Astrocyte (in vitro differentiated cells and primary cell): ENCODE measurements at regions not wholly inside any gene's neighbourhood (a gene's known extent, or its start where the extent isn't known, plus 50 kb on each side); places are given as distances from the start of the nearest gene placed in this dataset.

Experiments used
- DNase-seq: peaks from one replicate; pipeline ENCODE4 v3.0.0-alpha.2; 2010; ENCODE audit warnings: low read depth
- FAIRE-seq: peaks from 2 replicates; lab custom pipeline; 2011; peaks lifted over from hg19 to GRCh38; lab: Jason Lieb, UNC
- H2AFZ ChIP-seq: 2 replicates; pipeline ENCODE4 v1.6.0; 2012; ENCODE audit warnings: low read depth, low read length, inconsistent platforms
- H3K27ac ChIP-seq: 2 replicates; pipeline ENCODE4 v1.5.1; 2011; ENCODE audit warnings: low read depth, low read length, inconsistent platforms
- H3K27me3 ChIP-seq: 2 replicates; pipeline ENCODE4 v1.6.0; 2011; ENCODE audit warnings: low read length, inconsistent platforms; ENCODE audit not compliant: insufficient read depth
- H3K36me3 ChIP-seq: 2 replicates; pipeline ENCODE4 v1.5.1; 2011; ENCODE audit warnings: low read length, inconsistent platforms; ENCODE audit not compliant: insufficient read depth
- H3K4me1 ChIP-seq: 2 replicates; pipeline ENCODE4 v1.5.1; 2011; ENCODE audit warnings: low read length, inconsistent platforms; ENCODE audit not compliant: insufficient read depth
- H3K4me2 ChIP-seq: 2 replicates; pipeline ENCODE4 v1.6.0; 2012; ENCODE audit warnings: low read length, inconsistent platforms
- H3K4me3 ChIP-seq: 2 replicates; pipeline ENCODE4 v1.5.1; 2011; ENCODE audit warnings: low read depth, mild to moderate bottlenecking, low read length, inconsistent platforms; ENCODE audit not compliant: insufficient read depth
- H3K79me2 ChIP-seq: 2 replicates; pipeline ENCODE4 v1.6.0; 2012; ENCODE audit warnings: mild to moderate bottlenecking, low read length, inconsistent platforms; ENCODE audit not compliant: insufficient read depth
- H3K9ac ChIP-seq: 2 replicates; pipeline ENCODE4 v1.6.0; 2012; ENCODE audit warnings: mild to moderate bottlenecking, low read length, inconsistent platforms
- H3K9me3 ChIP-seq: 2 replicates; pipeline ENCODE4 v1.5.1; 2012; ENCODE audit warnings: low read depth, mild to moderate bottlenecking, low read length, inconsistent platforms; ENCODE audit not compliant: insufficient read depth
- H4K20me1 ChIP-seq: 2 replicates; pipeline ENCODE4 v1.6.0; 2012; ENCODE audit warnings: low read length, inconsistent platforms; ENCODE audit not compliant: insufficient read depth
- H3K27ac Mint-ChIP-seq: one replicate; pipeline ENCODE4 v1.8.0; 2021; ENCODE audit warnings: mild to moderate bottlenecking, mixed read lengths; ENCODE audit not compliant: unreplicated experiment
- H3K27me3 Mint-ChIP-seq: one replicate; pipeline ENCODE4 v1.8.0; 2021; ENCODE audit warnings: low read depth, mixed read lengths; ENCODE audit not compliant: unreplicated experiment
- H3K36me3 Mint-ChIP-seq: one replicate; pipeline ENCODE4 v1.8.0; 2021; ENCODE audit warnings: low read depth, mixed read lengths; ENCODE audit not compliant: unreplicated experiment
- H3K4me1 Mint-ChIP-seq: one replicate; pipeline ENCODE4 v1.8.0; 2021; ENCODE audit warnings: low read depth, mixed read lengths; ENCODE audit not compliant: unreplicated experiment
- H3K4me3 Mint-ChIP-seq: one replicate; pipeline ENCODE4 v1.8.0; 2021; ENCODE audit warnings: mild to moderate bottlenecking, moderate library complexity, mixed read lengths; ENCODE audit not compliant: unreplicated experiment
- H3K9me3 Mint-ChIP-seq: one replicate; pipeline ENCODE4 v1.8.0; 2021; ENCODE audit warnings: mild to moderate bottlenecking, mixed read lengths; ENCODE audit not compliant: unreplicated experiment
- EZH2 ChIP-seq: IDR thresholded peaks from 2 replicates; pipeline ENCODE4 v1.6.1; 2012; ENCODE audit warnings: mild to moderate bottlenecking, low read length, inconsistent platforms; ENCODE audit not compliant: insufficient read depth
- TF ChIP-seq, protein P1 (sequence below): IDR thresholded peaks from 2 replicates; pipeline ENCODE4 v1.5.1; 2011; ENCODE audit warnings: low read depth, mild to moderate bottlenecking, inconsistent platforms, low read length, moderate library complexity; ENCODE audit not compliant: insufficient read depth

GRCh38 chr3:188950832-188951489 lies 220.8 kb upstream of the TPRG1 start:
- Histone ChIP-seq H3K4me2 (peak overlapping the region; percentile 40), H3K4me3 (no peak overlapping the region), H3K36me3 (no peaks in the 10 kb centered on the region), H2AFZ (peak overlapping the region; percentile 2), H4K20me1 (no peaks in the 10 kb centered on the region), H3K9ac (peak overlapping the region; percentile 47), H3K9me3 (no peaks in the 10 kb centered on the region), H3K27ac (peak overlapping the region; percentile 88), H3K27me3 (no peaks in the 10 kb centered on the region), H3K4me1 (peaks cover 33% of the 10 kb centered on the region), H3K79me2 (no peaks in the 10 kb centered on the region)
- Mint-ChIP-seq H3K4me3 (peak overlapping the region; percentile 43), H3K9me3 (peaks cover 2% of the 10 kb centered on the region), H3K27me3 (no peaks in the 10 kb centered on the region), H3K4me1 (peaks cover 40% of the 10 kb centered on the region), H3K36me3 (peaks cover 4% of the 10 kb centered on the region), H3K27ac (peak overlapping the region; percentile 92)
- TF ChIP-seq, protein P1, sequence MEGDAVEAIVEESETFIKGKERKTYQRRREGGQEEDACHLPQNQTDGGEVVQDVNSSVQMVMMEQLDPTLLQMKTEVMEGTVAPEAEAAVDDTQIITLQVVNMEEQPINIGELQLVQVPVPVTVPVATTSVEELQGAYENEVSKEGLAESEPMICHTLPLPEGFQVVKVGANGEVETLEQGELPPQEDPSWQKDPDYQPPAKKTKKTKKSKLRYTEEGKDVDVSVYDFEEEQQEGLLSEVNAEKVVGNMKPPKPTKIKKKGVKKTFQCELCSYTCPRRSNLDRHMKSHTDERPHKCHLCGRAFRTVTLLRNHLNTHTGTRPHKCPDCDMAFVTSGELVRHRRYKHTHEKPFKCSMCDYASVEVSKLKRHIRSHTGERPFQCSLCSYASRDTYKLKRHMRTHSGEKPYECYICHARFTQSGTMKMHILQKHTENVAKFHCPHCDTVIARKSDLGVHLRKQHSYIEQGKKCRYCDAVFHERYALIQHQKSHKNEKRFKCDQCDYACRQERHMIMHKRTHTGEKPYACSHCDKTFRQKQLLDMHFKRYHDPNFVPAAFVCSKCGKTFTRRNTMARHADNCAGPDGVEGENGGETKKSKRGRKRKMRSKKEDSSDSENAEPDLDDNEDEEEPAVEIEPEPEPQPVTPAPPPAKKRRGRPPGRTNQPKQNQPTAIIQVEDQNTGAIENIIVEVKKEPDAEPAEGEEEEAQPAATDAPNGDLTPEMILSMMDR = no peak
- no peak for TF ChIP-seq EZH2
- DNase-seq = peak; percentile 98
- FAIRE-seq = peak; percentile 78

DNA sequence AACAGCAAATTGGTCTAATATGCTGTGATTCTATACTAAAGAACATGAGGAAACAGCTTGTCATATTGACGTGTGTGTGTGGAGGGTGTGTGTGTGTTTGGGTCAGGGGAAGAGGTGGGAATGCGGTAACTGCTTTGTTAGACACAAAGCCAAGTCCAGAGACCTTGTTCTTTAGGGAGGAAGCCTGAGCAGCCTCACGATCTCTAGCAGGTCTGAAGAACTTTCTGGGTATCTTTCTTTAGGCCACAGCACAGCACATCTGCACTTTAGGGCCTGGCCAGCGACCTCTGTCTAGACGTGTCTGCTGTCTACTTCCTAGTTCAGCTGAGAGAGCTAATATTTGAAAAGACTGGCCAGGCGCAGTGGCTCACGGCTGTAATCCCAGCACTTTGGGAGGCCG lies 220.0 kb upstream of the TPRG1 start:
- Histone ChIP-seq H3K79me2 (no peaks in the 10 kb centered on the region), H3K27ac (peak overlapping the region; percentile 88), H3K36me3 (no peaks in the 10 kb centered on the region), H3K9ac (peak overlapping the region; percentile 45), H4K20me1 (no peaks in the 10 kb centered on the region), H2AFZ (no peak overlapping the region), H3K4me2 (peak overlapping the region; percentile 40), H3K4me3 (no peak overlapping the region), H3K9me3 (no peaks in the 10 kb centered on the region), H3K4me1 (peaks cover 33% of the 10 kb centered on the region), H3K27me3 (no peaks in the 10 kb centered on the region)
- peaks cover 2% of the 10 kb centered on the region for H3K9me3 Mint-ChIP-seq
- no peak for DNase-seq
- H3K27me3 Mint-ChIP-seq = no peaks in the 10 kb centered on the region
- peaks cover 1% of the 10 kb centered on the region for H3K36me3 Mint-ChIP-seq
- peak overlapping the region; percentile 92 for H3K27ac Mint-ChIP-seq
- no peak for FAIRE-seq
- TF ChIP-seq, protein P1 = no peak
- TF ChIP-seq EZH2 = no peak
- peaks cover 40% of the 10 kb centered on the region for H3K4me1 Mint-ChIP-seq
- no peak overlapping the region for H3K4me3 Mint-ChIP-seq

GRCh38 chr3:188954590-188955208 lies 217.1 kb upstream of the TPRG1 start:
- H3K27ac Mint-ChIP-seq = peak overlapping the region; percentile 6
- DNase-seq (peak; percentile 60), FAIRE-seq (peak; percentile 89)

More at GRCh38 chr3:188954590-188955208, 217.1 kb upstream of the TPRG1 start:
- H3K9ac ChIP-seq = no peak overlapping the region
- H3K36me3 ChIP-seq = no peaks in the 10 kb centered on the region
- H3K4me3 Mint-ChIP-seq = no peak overlapping the region
- no peaks in the 10 kb centered on the region for H3K79me2 ChIP-seq
- peaks cover 12% of the 10 kb centered on the region for H3K4me1 ChIP-seq
- no peaks in the 10 kb centered on the region for H3K27me3 ChIP-seq
- no peaks in the 10 kb centered on the region for H3K9me3 ChIP-seq
- no peak overlapping the region for H2AFZ ChIP-seq
- H3K4me2 ChIP-seq = no peak overlapping the region
- H3K27ac ChIP-seq = no peak overlapping the region
- TF ChIP-seq EZH2 = no peak
- TF ChIP-seq, protein P1 = peak; percentile 98
- no peaks in the 10 kb centered on the region for H3K27me3 Mint-ChIP-seq
- no peaks in the 10 kb centered on the region for H3K36me3 Mint-ChIP-seq
- H3K9me3 Mint-ChIP-seq = peaks cover 2% of the 10 kb centered on the region
- no peak overlapping the region for H3K4me3 ChIP-seq
- peaks cover 23% of the 10 kb centered on the region for H3K4me1 Mint-ChIP-seq
- H4K20me1 ChIP-seq = no peaks in the 10 kb centered on the region
